ENCODE measurements at regions not wholly inside any gene's neighbourhood (a gene's known extent, or its start where the extent isn't known, plus 50 kb on each side); places are given as distances from the start of the nearest gene placed in this dataset.

DNA sequence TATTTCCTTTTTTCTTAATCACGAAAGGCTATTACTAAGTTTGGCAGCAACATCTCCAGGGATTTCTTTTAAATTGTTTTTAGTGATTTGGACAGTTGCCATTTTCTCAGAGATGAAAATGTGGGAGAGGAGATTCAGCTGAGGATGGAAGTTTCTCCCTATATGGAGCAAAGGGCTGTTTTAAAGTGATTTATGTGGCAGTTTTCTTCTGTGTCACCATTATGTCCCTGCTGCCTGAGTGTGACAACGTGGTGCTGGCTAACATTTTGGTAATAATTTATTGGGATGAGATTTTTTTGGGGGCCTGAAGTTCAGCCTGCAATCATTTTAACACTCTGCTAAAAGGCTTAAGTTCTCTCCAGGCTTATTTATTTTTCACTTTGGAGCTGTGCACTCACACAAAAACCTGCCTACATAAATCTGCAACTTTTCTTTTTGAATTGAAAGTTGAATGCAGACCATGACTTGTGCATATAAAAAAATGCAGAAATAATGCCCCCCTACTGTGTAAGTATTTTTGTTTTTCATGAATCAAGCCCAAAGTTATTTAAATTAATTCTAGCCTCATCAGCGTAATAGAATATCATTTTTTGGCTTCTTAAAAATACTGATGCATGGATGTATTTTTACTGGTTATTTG, 210.9 kb downstream of the ZIC1 start:
- TF ChIP-seq, protein P1, sequence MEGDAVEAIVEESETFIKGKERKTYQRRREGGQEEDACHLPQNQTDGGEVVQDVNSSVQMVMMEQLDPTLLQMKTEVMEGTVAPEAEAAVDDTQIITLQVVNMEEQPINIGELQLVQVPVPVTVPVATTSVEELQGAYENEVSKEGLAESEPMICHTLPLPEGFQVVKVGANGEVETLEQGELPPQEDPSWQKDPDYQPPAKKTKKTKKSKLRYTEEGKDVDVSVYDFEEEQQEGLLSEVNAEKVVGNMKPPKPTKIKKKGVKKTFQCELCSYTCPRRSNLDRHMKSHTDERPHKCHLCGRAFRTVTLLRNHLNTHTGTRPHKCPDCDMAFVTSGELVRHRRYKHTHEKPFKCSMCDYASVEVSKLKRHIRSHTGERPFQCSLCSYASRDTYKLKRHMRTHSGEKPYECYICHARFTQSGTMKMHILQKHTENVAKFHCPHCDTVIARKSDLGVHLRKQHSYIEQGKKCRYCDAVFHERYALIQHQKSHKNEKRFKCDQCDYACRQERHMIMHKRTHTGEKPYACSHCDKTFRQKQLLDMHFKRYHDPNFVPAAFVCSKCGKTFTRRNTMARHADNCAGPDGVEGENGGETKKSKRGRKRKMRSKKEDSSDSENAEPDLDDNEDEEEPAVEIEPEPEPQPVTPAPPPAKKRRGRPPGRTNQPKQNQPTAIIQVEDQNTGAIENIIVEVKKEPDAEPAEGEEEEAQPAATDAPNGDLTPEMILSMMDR (IDR thresholded peaks at IDR 0.05; ENCODE audit: low read depth, low read length, poor library complexity, severe bottlenecking): no peak
- TF ChIP-seq EZH2phosphoT487 (IDR thresholded peaks at IDR 0.05; ENCODE audit: borderline replicate concordance, low read length): no peak
